ENCODE measurements at regions not wholly inside any gene's neighbourhood (a gene's known extent, or its start where the extent isn't known, plus 50 kb on each side); places are given as distances from the start of the nearest gene placed in this dataset.

GRCh38 chr6:9527679-9528286, 887.1 kb downstream of the TFAP2A start:
- TF ChIP-seq POLR2A (IDR thresholded peaks at IDR 0.05; ENCODE audit: low read length) (no peak), GATA1 (IDR thresholded peaks at IDR 0.05; ENCODE audit: low read depth, low read length) (no peak)
- DNase-seq: peak in 1 of 2 experiments; percentile 15

GRCh38 chr6:9523462-9523861, 891.4 kb downstream of the TFAP2A start:
- TF ChIP-seq POLR2A (IDR thresholded peaks at IDR 0.05; ENCODE audit: low read length) (no peak), GATA1 (IDR thresholded peaks at IDR 0.05; ENCODE audit: low read depth, low read length) (no peak)
- DNase-seq: no peak

GRCh38 chr6:9522101-9522500, 892.8 kb downstream of the TFAP2A start:
- DNase-seq: no peak
- no peak for TF ChIP-seq POLR2A (IDR thresholded peaks at IDR 0.05; ENCODE audit: low read length)
- no peak for TF ChIP-seq GATA1 (IDR thresholded peaks at IDR 0.05; ENCODE audit: low read depth, low read length)

GRCh38 chr6:9521152-9521530, 893.7 kb downstream of the TFAP2A start:
- no peak for DNase-seq
- TF ChIP-seq GATA1 (IDR thresholded peaks at IDR 0.05; ENCODE audit: low read depth, low read length) (no peak), POLR2A (IDR thresholded peaks at IDR 0.05; ENCODE audit: low read length) (no peak)

GRCh38 chr6:9520417-9521151, 894.3 kb downstream of the TFAP2A start:
- no peak for DNase-seq
- no peak for TF ChIP-seq POLR2A (IDR thresholded peaks at IDR 0.05; ENCODE audit: low read length)
- no peak for TF ChIP-seq GATA1 (IDR thresholded peaks at IDR 0.05; ENCODE audit: low read depth, low read length)

GRCh38 chr6:9518431-9518830, 896.4 kb downstream of the TFAP2A start:
- DNase-seq: no peak
- no peak for TF ChIP-seq GATA1 (IDR thresholded peaks at IDR 0.05; ENCODE audit: low read depth, low read length)
- TF ChIP-seq POLR2A (IDR thresholded peaks at IDR 0.05; ENCODE audit: low read length): no peak

- no peak for TF ChIP-seq POLR2A (IDR thresholded peaks at IDR 0.05; ENCODE audit: low read length)
- TF ChIP-seq GATA1 (IDR thresholded peaks at IDR 0.05; ENCODE audit: low read depth, low read length): no peak
- DNase-seq: no peak
These were observed 897.1 kb downstream of the TFAP2A start for GRCh38 chr6:9517806-9518205.

GRCh38 chr6:9515633-9516606, 899.0 kb downstream of the TFAP2A start:
- no peak for DNase-seq
- no peak for TF ChIP-seq GATA1 (IDR thresholded peaks at IDR 0.05; ENCODE audit: low read depth, low read length)
- no peak for TF ChIP-seq POLR2A (IDR thresholded peaks at IDR 0.05; ENCODE audit: low read length)

- no peak for TF ChIP-seq POLR2A (IDR thresholded peaks at IDR 0.05; ENCODE audit: low read length)
- TF ChIP-seq GATA1 (IDR thresholded peaks at IDR 0.05; ENCODE audit: low read depth, low read length): no peak
- DNase-seq: no peak
These were observed 900.7 kb downstream of the TFAP2A start for GRCh38 chr6:9514146-9514545.

GRCh38 chr6:9511157-9511556, 903.7 kb downstream of the TFAP2A start:
- no peak for TF ChIP-seq GATA1 (IDR thresholded peaks at IDR 0.05; ENCODE audit: low read depth, low read length)
- TF ChIP-seq POLR2A (IDR thresholded peaks at IDR 0.05; ENCODE audit: low read length): no peak
- DNase-seq: no peak

GRCh38 chr6:9507136-9507895, 907.6 kb downstream of the TFAP2A start:
- no peak for TF ChIP-seq GATA1 (IDR thresholded peaks at IDR 0.05; ENCODE audit: low read depth, low read length)
- no peak for TF ChIP-seq POLR2A (IDR thresholded peaks at IDR 0.05; ENCODE audit: low read length)

GRCh38 chr6:9504191-9504590, 910.7 kb downstream of the TFAP2A start:
- TF ChIP-seq POLR2A (IDR thresholded peaks at IDR 0.05; ENCODE audit: low read length) (no peak), GATA1 (IDR thresholded peaks at IDR 0.05; ENCODE audit: low read depth, low read length) (no peak)
- DNase-seq: no peak

More at GRCh38 chr6:9507136-9507895, 907.6 kb downstream of the TFAP2A start:
- DNase-seq: no peak

- DNase-seq: no peak
- TF ChIP-seq POLR2A (IDR thresholded peaks at IDR 0.05; ENCODE audit: low read length): no peak
- TF ChIP-seq GATA1 (IDR thresholded peaks at IDR 0.05; ENCODE audit: low read depth, low read length): no peak
These were observed 911.6 kb downstream of the TFAP2A start for GRCh38 chr6:9503111-9503761.
